ENCODE measurements at regions not wholly inside any gene's neighbourhood (a gene's known extent, or its start where the extent isn't known, plus 50 kb on each side); places are given as distances from the start of the nearest gene placed in this dataset.

DNA sequence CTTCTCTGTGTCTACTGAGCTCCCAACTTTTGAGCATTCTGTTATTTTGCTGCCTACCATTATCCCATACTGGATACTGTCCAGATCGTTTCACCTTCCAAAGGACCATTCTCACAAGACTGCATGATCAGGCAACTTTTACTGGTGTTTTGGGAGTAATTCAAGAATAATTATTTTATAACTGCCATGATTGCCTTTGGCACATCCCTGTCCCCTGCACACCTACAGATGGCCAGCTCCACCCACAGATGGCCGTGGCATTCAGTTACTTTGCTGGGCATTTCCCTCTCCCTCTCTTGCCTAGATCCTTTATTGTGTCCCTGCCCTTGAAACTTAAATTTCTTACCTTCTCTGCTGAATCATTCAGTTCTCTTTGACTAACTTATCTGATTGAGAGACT, 263.9 kb downstream of the DIPK2A start:
- no peak for DNase-seq

DNA sequence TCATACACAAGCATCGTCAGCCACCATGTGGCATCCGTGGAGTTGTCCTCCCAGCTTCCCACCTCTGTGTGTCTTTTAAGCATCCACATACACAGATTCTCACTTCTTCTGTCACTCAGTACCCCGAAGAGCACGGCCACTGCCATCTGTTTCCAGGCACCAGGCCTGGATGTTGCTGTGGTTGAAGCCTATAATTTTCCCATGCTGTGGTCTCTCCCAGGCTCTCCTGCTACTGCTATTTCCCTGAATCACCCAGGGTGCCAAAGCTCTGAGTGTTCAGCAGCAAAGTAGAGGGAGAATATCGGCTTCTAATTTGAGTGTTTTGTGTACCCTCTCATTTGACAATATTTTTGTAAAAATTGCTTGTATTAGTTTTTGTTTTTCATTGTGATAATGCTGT, 265.7 kb downstream of the DIPK2A start:
- no peak for DNase-seq

- DNase-seq, result no peak
Observed at GRCh38 chr3:144241404-144241803, 269.8 kb downstream of the DIPK2A start.

- DNase-seq, result no peak
Observed at GRCh38 chr3:144242747-144243146, 271.1 kb downstream of the DIPK2A start.

DNA sequence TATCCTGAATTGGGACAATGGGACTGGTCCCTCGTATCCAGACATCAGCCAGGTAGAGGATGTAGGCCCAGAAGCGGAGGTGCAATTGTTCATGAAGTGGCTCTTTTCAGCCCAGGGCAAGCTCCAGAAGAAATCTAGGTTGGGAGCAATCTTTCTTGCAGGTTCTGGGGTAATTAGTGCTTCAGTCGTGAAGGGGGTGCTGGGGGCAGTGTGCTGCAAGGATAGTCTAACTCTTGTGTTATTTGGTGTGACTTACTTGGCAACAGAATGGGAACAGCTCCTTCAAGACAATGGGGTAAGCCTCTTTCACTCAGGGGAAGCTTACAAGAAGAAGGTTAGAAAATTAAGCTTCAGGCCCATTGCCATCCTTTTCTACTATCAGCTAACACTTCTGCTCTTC, 273.0 kb downstream of the DIPK2A start:
- no peak for DNase-seq

- DNase-seq, result no peak
Observed at GRCh38 chr3:144252896-144253295, 281.3 kb downstream of the DIPK2A start.

DNA sequence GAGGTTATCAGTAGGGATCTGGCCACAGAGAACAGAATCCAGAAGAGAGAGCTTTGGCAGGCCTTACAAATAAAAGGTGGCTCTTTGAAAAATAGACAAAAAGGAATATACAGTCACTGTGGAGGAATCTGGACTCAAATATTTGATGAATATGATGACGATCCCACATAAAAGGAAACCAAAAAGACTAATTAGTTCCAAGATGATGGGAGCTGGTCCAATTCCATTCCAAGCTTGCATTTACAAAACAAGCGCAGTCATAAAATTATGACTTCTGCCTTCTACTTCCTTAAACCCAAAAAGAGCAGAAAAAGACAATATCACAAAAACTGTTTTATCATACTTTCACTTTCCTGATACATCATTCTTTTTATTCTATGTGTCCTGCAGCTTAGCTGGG, 285.8 kb downstream of the DIPK2A start:
- no peak for DNase-seq

DNA sequence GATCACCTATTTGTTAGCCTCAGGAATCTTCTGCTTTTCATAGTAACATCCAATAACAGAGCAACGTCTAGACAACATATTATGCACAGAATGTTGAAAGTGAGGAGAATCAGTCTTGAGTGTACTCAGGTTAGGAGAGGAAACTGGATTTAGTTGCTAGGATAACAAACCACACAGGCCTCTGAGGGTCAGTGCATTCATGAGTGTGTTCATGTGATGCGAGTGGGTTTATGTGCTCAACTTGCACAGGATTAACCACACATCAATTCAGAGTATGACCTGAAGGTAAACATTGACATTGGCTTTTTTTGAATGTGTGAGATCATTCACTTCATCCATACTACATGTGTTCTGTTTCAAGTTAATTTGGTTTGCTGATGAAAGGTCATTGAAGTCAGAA, 287.6 kb downstream of the DIPK2A start:
- DNase-seq, result no peak

GRCh38 chr3:144263706-144264105, 292.1 kb downstream of the DIPK2A start:
- DNase-seq, result no peak

DNA sequence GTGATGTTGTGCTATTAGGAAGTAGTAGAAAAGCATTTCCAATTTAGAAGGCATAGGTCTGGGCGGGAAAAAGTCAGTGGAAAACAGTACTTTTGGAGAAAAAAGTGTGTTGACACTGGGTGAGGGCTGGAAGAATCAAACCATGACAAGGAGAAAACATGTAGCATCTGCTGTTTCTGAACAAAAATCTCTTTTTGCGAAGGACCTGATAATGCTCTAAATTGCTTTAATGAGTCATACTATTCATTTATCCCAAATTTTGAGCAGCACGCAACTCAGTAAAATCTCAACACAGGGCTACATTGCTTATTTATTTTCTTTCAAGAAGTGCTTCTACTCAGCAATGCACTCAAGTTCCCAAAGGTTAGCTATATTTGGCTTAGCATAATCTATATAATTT, 292.7 kb downstream of the DIPK2A start:
- DNase-seq, result no peak

- DNase-seq, result no peak
Observed at GRCh38 chr3:144264794-144265193, 293.2 kb downstream of the DIPK2A start.

GRCh38 chr3:144265542-144266100, 294.0 kb downstream of the DIPK2A start:
- no peak for DNase-seq

GRCh38 chr3:144270100-144270499, 298.5 kb downstream of the DIPK2A start:
- DNase-seq, result no peak

DNA sequence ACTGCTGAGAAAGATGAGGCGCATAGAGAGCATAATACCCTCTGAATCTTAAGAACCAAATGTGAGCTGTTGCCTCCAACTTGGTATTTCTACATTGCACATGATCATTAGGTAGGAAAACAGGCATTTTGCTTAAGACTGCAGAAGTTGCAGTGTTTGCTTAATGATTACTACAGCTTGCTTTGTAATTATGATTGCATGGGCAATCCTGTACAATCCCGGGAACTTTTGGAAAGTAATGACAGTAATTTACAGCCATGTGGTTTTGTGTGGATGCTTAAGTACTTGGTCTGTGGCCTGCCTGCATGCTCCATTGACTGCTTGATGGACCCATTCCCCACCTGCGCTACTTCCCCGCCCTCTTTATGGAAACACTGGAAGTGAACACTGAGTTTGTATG, 301.1 kb downstream of the DIPK2A start:
- DNase-seq, result peak; percentile 55

DNA sequence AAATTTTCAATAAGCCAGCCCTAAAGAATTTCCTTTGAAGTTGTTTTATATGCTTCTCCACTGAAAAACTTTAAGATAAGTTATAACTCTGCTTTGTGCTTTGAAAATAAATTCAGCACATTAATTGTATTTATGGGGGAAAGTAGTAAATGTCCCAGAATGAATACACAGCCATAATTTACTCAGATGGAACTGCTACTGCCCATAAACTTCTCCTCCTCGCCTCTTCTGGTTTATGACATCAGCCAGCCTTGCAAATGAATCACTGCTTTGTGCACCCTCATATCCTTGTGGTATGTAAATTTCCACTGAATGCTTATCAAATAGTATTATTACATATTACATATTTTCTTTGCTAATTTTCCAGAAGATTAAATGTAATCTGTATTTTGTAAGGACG, 302.0 kb downstream of the DIPK2A start:
- no peak for DNase-seq

DNA sequence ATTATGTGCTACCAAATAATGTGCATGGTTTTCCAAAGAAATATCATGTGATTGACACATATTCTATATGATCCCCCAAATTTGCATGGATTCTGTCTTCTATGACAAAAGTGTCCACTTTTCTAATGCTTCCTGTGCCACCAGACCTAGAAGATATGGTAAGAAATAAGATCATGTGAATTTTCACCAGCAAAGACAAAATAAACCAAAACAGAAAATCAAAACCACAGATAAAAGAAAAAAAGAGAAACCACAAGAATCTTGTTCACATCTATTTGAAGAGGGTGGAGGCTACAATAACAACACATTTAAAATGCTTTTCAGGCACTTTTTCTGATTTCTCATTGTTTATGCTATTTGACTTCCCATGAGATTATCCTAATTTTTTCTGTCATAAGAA, 303.4 kb downstream of the DIPK2A start:
- no peak for DNase-seq

- DNase-seq, result no peak
Observed at GRCh38 chr3:144282313-144282712, 310.7 kb downstream of the DIPK2A start.

GRCh38 chr3:144286235-144286910, 314.8 kb downstream of the DIPK2A start:
- no peak for DNase-seq

- no peak for DNase-seq
Observed at GRCh38 chr3:144287001-144287400, 315.4 kb downstream of the DIPK2A start.

- DNase-seq, result no peak
Observed at GRCh38 chr3:144289057-144289456, 317.4 kb downstream of the DIPK2A start.

GRCh38 chr3:144294659-144295538, 323.3 kb downstream of the DIPK2A start:
- DNase-seq, result no peak

DNA sequence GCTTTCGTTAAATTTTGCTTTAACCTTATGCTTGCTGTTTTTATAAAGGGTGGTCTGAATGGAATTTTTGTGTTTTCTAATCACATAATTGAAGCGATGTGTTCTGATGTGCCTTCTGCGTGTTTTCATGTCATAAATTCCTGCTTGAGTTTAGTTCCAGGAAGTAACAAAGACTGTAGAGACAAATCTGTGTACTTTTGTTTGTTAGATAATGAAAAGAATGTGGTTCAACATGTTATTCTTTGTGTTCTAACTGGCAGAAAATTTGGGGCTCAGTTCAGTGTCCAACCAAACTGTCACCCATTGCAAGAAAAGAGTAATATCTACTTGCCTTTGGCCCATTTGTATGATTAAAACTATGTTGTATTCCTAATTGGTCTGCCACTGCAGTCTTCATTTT, 324.0 kb downstream of the DIPK2A start:
- no peak for DNase-seq

DNA sequence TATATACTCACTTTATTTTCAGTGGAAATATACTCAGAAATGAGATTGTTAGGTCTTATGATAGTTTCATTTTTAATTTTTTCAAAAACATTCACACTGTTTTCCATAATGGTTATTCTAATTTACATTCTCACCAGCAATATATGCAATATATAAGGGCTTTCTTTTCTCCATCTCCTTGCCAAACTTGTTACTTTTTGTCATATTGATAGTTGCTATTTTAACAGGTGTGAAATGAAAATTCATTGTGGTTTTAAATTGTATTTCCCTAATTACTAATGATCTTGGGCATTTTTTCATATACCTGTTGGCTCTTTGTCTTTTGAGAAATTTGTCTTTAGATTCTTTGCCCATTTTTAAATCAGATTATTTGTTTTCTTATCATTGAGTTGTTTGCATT, 325.2 kb downstream of the DIPK2A start:
- no peak for DNase-seq

DNA sequence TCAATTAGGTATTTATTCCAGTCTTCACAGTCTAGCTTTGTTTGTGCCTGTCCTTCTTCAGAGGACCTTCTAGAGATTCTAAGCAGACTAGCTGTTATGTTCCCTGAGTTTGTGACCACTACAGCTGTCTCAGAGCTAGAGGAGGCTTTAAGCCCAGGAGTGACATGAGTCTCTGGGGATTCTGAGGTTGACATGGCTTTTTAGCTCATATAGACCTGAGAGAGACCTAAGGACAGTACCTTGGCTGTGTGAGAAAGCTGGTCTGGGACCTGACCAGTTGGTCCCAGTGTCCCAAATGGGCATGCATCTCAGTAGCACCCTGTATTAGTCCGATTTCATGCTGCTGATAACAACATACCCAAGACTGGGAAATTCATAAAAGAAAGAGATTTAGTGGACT, 330.2 kb downstream of the DIPK2A start:
- no peak for DNase-seq

All from NCI-H1436 (cell line).